ENCODE measurements at regions not wholly inside any gene's neighbourhood (a gene's known extent, or its start where the extent isn't known, plus 50 kb on each side); places are given as distances from the start of the nearest gene placed in this dataset.
"Not testable (repeated sequence)": the region's sequence is repeated elsewhere in the genome, so short reads cannot be mapped to it uniquely, and the experiment has no call there.

- no peak for TF ChIP-seq ZBTB49 (tag by site-specific recombination; IDR thresholded peaks at IDR 0.05; ENCODE audit: low read depth)
- no peak for TF ChIP-seq ZNF626 (tag by site-specific recombination; IDR thresholded peaks at IDR 0.05)
- TF ChIP-seq OSR2 (tag by site-specific recombination; IDR thresholded peaks at IDR 0.05), result no peak
- TF ChIP-seq ZNF768 (tag by site-specific recombination; IDR thresholded peaks at IDR 0.05), result no peak
- TF ChIP-seq ZNF449 (tag by site-specific recombination; IDR thresholded peaks at IDR 0.05), result no peak
- no peak for TF ChIP-seq ZNF18 (tag by site-specific recombination; IDR thresholded peaks at IDR 0.05)
- no peak for TF ChIP-seq ZFHX2 (tag by site-specific recombination; conservative IDR thresholded peaks at IDR 0.05)
- TF ChIP-seq ZNF580 (tag by site-specific recombination; IDR thresholded peaks at IDR 0.05), result no peak
- TF ChIP-seq ZNF701 (tag by site-specific recombination; IDR thresholded peaks at IDR 0.05), result no peak
- TF ChIP-seq ZFP41 (tag by site-specific recombination; IDR thresholded peaks at IDR 0.05; ENCODE audit: borderline replicate concordance), result no peak
Observed at GRCh38 chr4:13922459-13922858, 294.9 kb upstream of the BOD1L1 start (continued).

GRCh38 chr4:13922873-13923645 is 295.5 kb upstream of the BOD1L1 start:
- no peaks in the 10 kb centered on the region for H3K4me1 ChIP-seq (ENCODE audit: control insufficient read depth, insufficient read depth, low read length)
- ChIA-PET POLR2A (no interaction called here), CTCF (no interaction called here)

GRCh38 chr4:13924900-13925299 is 297.4 kb upstream of the BOD1L1 start:
- H3K4me3 ChIP-seq (ENCODE audit: low read depth, low read length); H3K36me3 ChIP-seq (ENCODE audit: control insufficient read depth in 2 of 2, insufficient read depth in 1 of 2, low read length in 2 of 2); H3K9me3 ChIP-seq (ENCODE audit: control insufficient read depth, insufficient read depth, low read depth, low read length); POLR2A ChIA-PET; H3K4me1 ChIP-seq (ENCODE audit: control insufficient read depth, insufficient read depth, low read length); CTCF ChIA-PET; H3K27ac ChIP-seq (ENCODE audit: extremely low read depth, low read depth, low read length): not testable (repeated sequence)

More at GRCh38 chr4:13922873-13923645, 295.5 kb upstream of the BOD1L1 start:
- Histone ChIP-seq H3K36me3 (ENCODE audit: control insufficient read depth in 2 of 2, insufficient read depth in 1 of 2, low read length in 2 of 2) (no peaks in the 10 kb centered on the region), H3K9me3 (ENCODE audit: control insufficient read depth, insufficient read depth, low read depth, low read length) (no peaks in the 10 kb centered on the region), H3K27ac (ENCODE audit: extremely low read depth, low read depth, low read length) (no peak overlapping the region), H3K4me3 (ENCODE audit: low read depth, low read length) (no peak overlapping the region)
- TF ChIP-seq ZNF18 (tag by site-specific recombination; IDR thresholded peaks at IDR 0.05) (no peak), SCRT2 (tag by site-specific recombination; IDR thresholded peaks at IDR 0.05) (no peak), ZBTB11 (tag by site-specific recombination; conservative IDR thresholded peaks at IDR 0.05; ENCODE audit: low read depth) (no peak), ZNF677 (tag by site-specific recombination; IDR thresholded peaks at IDR 0.05) (no peak), ZNF48 (tag by site-specific recombination; IDR thresholded peaks at IDR 0.05) (no peak), ZNF202 (tag by site-specific recombination; IDR thresholded peaks at IDR 0.05; ENCODE audit: borderline replicate concordance) (no peak), ZNF707 (tag by site-specific recombination; IDR thresholded peaks at IDR 0.05) (no peak)

Data from HEK293 (cell line).